Prostate gland (tissue), 2 donors: ENCODE measurements at regions not wholly inside any gene's neighbourhood (a gene's known extent, or its start where the extent isn't known, plus 50 kb on each side); places are given as distances from the start of the nearest gene placed in this dataset.

Experiments
- DNase-seq: peaks from one replicate; pipeline ENCODE4 v3.0.0-alpha.2; 2019; ENCODE audit warnings: low spot score
- H3K27ac ChIP-seq, 2 donors: fragments of 200-600 bp; sonication (generic); 2 replicates each; pipeline ENCODE4 v1.5.1; 2017 to 2019
- H3K27me3 ChIP-seq: fragments of 200-600 bp; sonication (generic); replicated peaks from 2 replicates; pipeline ENCODE4 v1.5.1; 2019; ENCODE audit not compliant: insufficient read depth
- H3K36me3 ChIP-seq, 2 donors: fragments of 200-600 bp; sonication (generic); 1 replicate in 1 of 2; 2 replicates in 1 of 2; pipeline versions ENCODE4 v1.5.1 to v1.8.1; 2017 to 2019
- H3K4me1 ChIP-seq: fragments of 200-600 bp; sonication (generic); replicated peaks from 2 replicates; pipeline ENCODE4 v1.5.1; 2019
- H3K4me3 ChIP-seq, 2 donors: fragments of 200-600 bp; sonication (generic); 2 replicates each; pipeline ENCODE4 v1.5.1; 2017 to 2019
- H3K9me3 ChIP-seq: fragments of 200-600 bp; sonication (generic); 2 replicates; pipeline ENCODE4 v1.5.1; 2017
- CTCF ChIP-seq, 4 experiments: fragments of 200-600 bp in 2 of 4; fragments of 450-650 bp in 2 of 4; sonication (generic) in 2 of 4; IDR thresholded peaks; 1 replicate in 3 of 4; 2 replicates in 1 of 4; pipeline ENCODE4 v1.5.1; 2016 to 2019; ENCODE audit warnings: antibody characterized with exemption in 4 of 4, mild to moderate bottlenecking in 2 of 4, moderate library complexity in 2 of 4
- POLR2A ChIP-seq: fragments of 450-650 bp; IDR thresholded peaks from one replicate; pipeline ENCODE4 v1.6.1; 2016; ENCODE audit warnings: antibody characterized with exemption, mild to moderate bottlenecking
- POLR2AphosphoS5 ChIP-seq: sonication (generic); formaldehyde crosslinking; IDR thresholded peaks from one replicate; pipeline ENCODE4 v1.6.1; 2017; ENCODE audit warnings: antibody characterized with exemption
- WGBS: methylation state at CpG from one replicate; pipeline ENCODE4 v1.1.5; 2018; 5-methylcytosine and 5-hydroxymethylcytosine counted together
- intact Hi-C: fragments of 100-400 bp; cut with DNase I; formaldehyde crosslinking; loops from one replicate; pipeline ENCODE4 v1.14.2; 2022

- TF ChIP-seq CTCF (IDR thresholded peaks at IDR 0.05) (no peak), POLR2A (no peak), POLR2AphosphoS5 (no peak)
- Histone ChIP-seq H3K27ac (no peak overlapping the region), H3K36me3 (no peaks in the 10 kb centered on the region), H3K27me3 (no peaks in the 10 kb centered on the region), H3K4me1 (no peaks in the 10 kb centered on the region), H3K4me3 (no peak overlapping the region), H3K9me3 (no peaks in the 10 kb centered on the region)
- no peak for DNase-seq
- intact Hi-C loops: no loop called here
- WGBS: 83% methylated on average over 3 of the region's 3 CpGs
These were observed 412.1 kb downstream of the MZT1 start for GRCh38 chr13:72315312-72315711.

GRCh38 chr13:72314210-72314609 is 413.2 kb downstream of the MZT1 start:
- Histone ChIP-seq H3K27me3 (no peaks in the 10 kb centered on the region), H3K27ac (no peak overlapping the region), H3K4me3 (no peak overlapping the region), H3K9me3 (no peaks in the 10 kb centered on the region), H3K36me3 (no peaks in the 10 kb centered on the region), H3K4me1 (no peaks in the 10 kb centered on the region)
- TF ChIP-seq CTCF (IDR thresholded peaks at IDR 0.05): no peak
- TF ChIP-seq POLR2AphosphoS5: no peak
- TF ChIP-seq POLR2A: no peak
- DNase-seq: no peak
- 100% methylated on average over 2 of the region's 2 CpGs for WGBS
- intact Hi-C loops: no loop called here

- Histone ChIP-seq H3K4me1 (no peaks in the 10 kb centered on the region), H3K27ac (no peak overlapping the region), H3K36me3 (no peaks in the 10 kb centered on the region), H3K27me3 (no peaks in the 10 kb centered on the region), H3K9me3 (no peaks in the 10 kb centered on the region), H3K4me3 (no peak overlapping the region)
- DNase-seq: no peak
- intact Hi-C loops: no loop called here
- 96% methylated on average over 7 of the region's 7 CpGs for WGBS
- no peak for TF ChIP-seq POLR2A
These were observed 413.9 kb downstream of the MZT1 start for GRCh38 chr13:72313546-72313945.

- no peaks in the 10 kb centered on the region for H3K4me1 ChIP-seq
- no peak overlapping the region for H3K27ac ChIP-seq
- intact Hi-C loops: no loop called here
- H3K9me3 ChIP-seq: no peaks in the 10 kb centered on the region
- DNase-seq: no peak
- no peaks in the 10 kb centered on the region for H3K36me3 ChIP-seq
- no peak overlapping the region for H3K4me3 ChIP-seq
- TF ChIP-seq POLR2A (no peak), CTCF (IDR thresholded peaks at IDR 0.05) (no peak), POLR2AphosphoS5 (no peak)
- no peaks in the 10 kb centered on the region for H3K27me3 ChIP-seq
- WGBS: 53% methylated on average over 7 of the region's 7 CpGs
These were observed 423.3 kb downstream of the MZT1 start for GRCh38 chr13:72303941-72304746.

GRCh38 chr13:72296246-72296645 is 429.2 kb upstream of the DACH1 start:
- DNase-seq: no peak
- TF ChIP-seq CTCF (IDR thresholded peaks at IDR 0.05): no peak
- no peak for TF ChIP-seq POLR2AphosphoS5
- no peak for TF ChIP-seq POLR2A
- Histone ChIP-seq H3K4me3 (no peak overlapping the region), H3K27me3 (no peaks in the 10 kb centered on the region), H3K4me1 (no peaks in the 10 kb centered on the region), H3K36me3 (no peaks in the 10 kb centered on the region), H3K27ac (no peak overlapping the region), H3K9me3 (no peaks in the 10 kb centered on the region)
- WGBS: 73% methylated on average over 3 of the region's 3 CpGs
- intact Hi-C loops: no loop called here
